B cell (primary cell): ENCODE measurements at regions not wholly inside any gene's neighbourhood (a gene's known extent, or its start where the extent isn't known, plus 50 kb on each side); places are given as distances from the start of the nearest gene placed in this dataset.

Experiments
- ATAC-seq: fragments of 200-7000 bp; cut with Tn5 transposase; one replicate; pipeline ENCODE4 v1.10.0; 2021; ENCODE audit warnings: low read depth, mild to moderate bottlenecking, moderate number of reproducible peaks, moderate library complexity
- CTCF ChIA-PET: fragments of 350-600 bp; sonication (Branson Sonifier 250); formaldehyde crosslinking; loops from one replicate; lab custom pipeline; 2021; ENCODE audit warnings: antibody characterized with exemption, inconsistent platforms; lab: Charles Lee
- POLR2A ChIA-PET: fragments of 350-600 bp; sonication (Branson Sonifier 250); formaldehyde crosslinking; loops from one replicate; lab custom pipeline; 2021; ENCODE audit warnings: antibody characterized with exemption; lab: Charles Lee
- DNase-seq: peaks from one replicate; pipeline ENCODE4 v3.0.0; 2013
- H2AFZ ChIP-seq: 2 replicates; pipeline ENCODE4 v1.6.1; 2012; ENCODE audit warnings: mild to moderate bottlenecking, low read depth, low read length; ENCODE audit not compliant: insufficient read depth, poor library complexity, severe bottlenecking
- H3K27ac ChIP-seq, 2 donors: 1 replicate in 1 of 2; 2 replicates in 1 of 2; pipeline ENCODE4 v1.5.1; 2012 to 2013; ENCODE audit warnings: low read length in 2 of 2, mild to moderate bottlenecking in 2 of 2, moderate library complexity in 1 of 2
- H3K27me3 ChIP-seq, 4 experiments: fragments of 200-600 bp in 1 of 4; sonication (generic) in 1 of 4; replicated peaks in 1 of 4; 1 replicate in 2 of 4; 2 replicates in 2 of 4; pipeline versions ENCODE4 v1.6.1 to v1.7.0; 2013 to 2016; ENCODE audit warnings: low read length in 3 of 4, mild to moderate bottlenecking in 2 of 4, mixed read lengths in 1 of 4, moderate library complexity in 1 of 4; ENCODE audit not compliant: insufficient read depth in 4 of 4, control insufficient read depth in 3 of 4; ENCODE audit errors: control extremely low read depth in 1 of 4
- H3K36me3 ChIP-seq, 2 experiments: replicated peaks in 1 of 2; 1 replicate in 1 of 2; 2 replicates in 1 of 2; pipeline versions ENCODE4 v1.6.1 to v1.7.1; 2013; ENCODE audit warnings: low read length in 1 of 2; ENCODE audit not compliant: insufficient read depth in 2 of 2, control insufficient read depth in 1 of 2; ENCODE audit errors: control extremely low read depth in 1 of 2, extremely low read depth in 1 of 2
- H3K4me1 ChIP-seq, 2 donors: fragments of 200-600 bp in 1 of 2; sonication (generic) in 1 of 2; 1 replicate in 1 of 2; 2 replicates in 1 of 2; pipeline versions ENCODE4 v1.5.1 to v1.6.1; 2013 to 2017; ENCODE audit warnings: low read length in 2 of 2; ENCODE audit not compliant: control insufficient read depth in 2 of 2, insufficient read depth in 2 of 2
- H3K4me2 ChIP-seq: replicated peaks from 2 replicates; pipeline ENCODE3; 2012; ENCODE audit warnings: mild to moderate bottlenecking, low read depth, low read length; ENCODE audit not compliant: poor library complexity, severe bottlenecking
- H3K4me3 ChIP-seq, 5 experiments: fragments of 200-600 bp in 1 of 5; sonication (generic) in 1 of 5; 1 replicate in 3 of 5; 2 replicates in 2 of 5; pipeline versions ENCODE4 v1.5.1 to v1.7.0; 2011 to 2016; ENCODE audit warnings: low read length in 4 of 5, mild to moderate bottlenecking in 4 of 5, low read depth in 2 of 5, control low read depth in 1 of 5, moderate library complexity in 1 of 5; ENCODE audit not compliant: insufficient read depth in 1 of 5; ENCODE audit errors: control extremely low read depth in 1 of 5, extremely low read depth in 1 of 5
- H3K79me2 ChIP-seq: fragments of 200-600 bp; sonication (generic); one replicate; pipeline ENCODE4 v1.6.0; 2016; ENCODE audit warnings: low read length; ENCODE audit not compliant: control insufficient read depth, insufficient read depth
- H3K9ac ChIP-seq: fragments of 200-600 bp; sonication (generic); 2 replicates; pipeline ENCODE4 v1.6.1; 2017; ENCODE audit warnings: mild to moderate bottlenecking, low read length, moderate library complexity
- H3K9me3 ChIP-seq, 3 donors: one replicate each; pipeline versions ENCODE4 v1.6.1 to v1.7.1; 2013; ENCODE audit warnings: low read length in 2 of 3; ENCODE audit not compliant: control insufficient read depth in 2 of 3, insufficient read depth in 1 of 3; ENCODE audit errors: control extremely low read depth in 1 of 3
- H4K20me1 ChIP-seq: 2 replicates; pipeline ENCODE4 v1.6.0; 2012; ENCODE audit warnings: mild to moderate bottlenecking, low read length; ENCODE audit not compliant: insufficient read depth, control insufficient read depth, poor library complexity, severe bottlenecking
- H3K27ac Mint-ChIP-seq: one replicate; pipeline ENCODE4 v1.8.0; 2021; ENCODE audit warnings: mixed read lengths
- H3K27me3 Mint-ChIP-seq: one replicate; pipeline ENCODE4 v1.8.0; 2021; ENCODE audit warnings: mixed read lengths
- H3K4me1 Mint-ChIP-seq: one replicate; pipeline ENCODE4 v1.8.0; 2021; ENCODE audit warnings: mixed read lengths
- H3K4me3 Mint-ChIP-seq: one replicate; pipeline ENCODE4 v1.8.0; 2021; ENCODE audit warnings: mixed read lengths
- H3K9me3 Mint-ChIP-seq: one replicate; pipeline ENCODE4 v1.8.0; 2022; ENCODE audit warnings: mixed read lengths; ENCODE audit not compliant: insufficient read depth
- EZH2 ChIP-seq: IDR thresholded peaks from 2 replicates; pipeline ENCODE4 v1.6.1; 2012; ENCODE audit warnings: borderline replicate concordance, low read depth, mild to moderate bottlenecking, moderate library complexity, low read length; ENCODE audit not compliant: insufficient read depth, poor library complexity, severe bottlenecking
- WGBS: methylation state at CpG from one replicate; pipeline ENCODE4 v1.1.5; 2013; ENCODE audit warnings: missing lambda C conversion rate; ENCODE audit not compliant: insufficient coverage; 5-methylcytosine and 5-hydroxymethylcytosine counted together
- intact Hi-C: fragments of 100-400 bp; cut with micrococcal nuclease; formaldehyde crosslinking; loops from one replicate; pipeline ENCODE4 v1.10.0; 2022
- TF ChIP-seq, protein P1 (sequence below): fragments of 200-600 bp; IDR thresholded peaks from one replicate; pipeline ENCODE4 v1.8.0; 2022; ENCODE audit warnings: antibody characterized with exemption, mild to moderate bottlenecking

DNA sequence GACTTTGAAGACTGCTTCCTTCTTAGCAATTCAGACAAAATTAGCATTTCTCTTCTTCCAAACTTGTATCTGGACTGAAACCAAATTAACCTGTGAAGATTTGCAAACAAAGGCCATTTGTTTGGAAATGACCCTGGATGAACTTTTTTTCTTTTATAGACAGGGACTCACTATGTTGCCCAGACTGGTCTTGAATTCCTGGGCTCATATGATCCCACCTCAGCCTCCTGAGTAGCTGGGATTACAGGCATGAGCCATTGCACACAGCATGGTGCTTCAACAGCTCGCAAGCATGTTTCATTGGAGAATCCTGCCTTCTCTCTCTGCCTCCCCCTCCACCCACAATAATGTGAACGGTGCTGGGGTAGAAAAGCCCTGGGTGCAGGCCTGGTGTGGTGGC lies 170.2 kb downstream of the ARL4C start:
- Histone ChIP-seq H3K9ac (no peak overlapping the region), H3K36me3 (no peaks in the 10 kb centered on the region), H3K27ac (no peak overlapping the region), H3K4me3 (no peak overlapping the region), H2AFZ (no peak overlapping the region), H3K79me2 (no peaks in the 10 kb centered on the region), H3K9me3 (peaks cover 0 to 5% (median 0%) of the 10 kb centered on the region in 3 donors), H3K4me2 (no peak overlapping the region), H4K20me1 (no peaks in the 10 kb centered on the region), H3K4me1 (peaks cover 3 to 4% of the 10 kb centered on the region in 2 donors), H3K27me3 (peaks cover 0 to 4% (median 0%) of the 10 kb centered on the region in 4 experiments)
- intact Hi-C loops: no loop called here
- no CpG with 5 or more reads among the region's 2 CpGs for WGBS
- Mint-ChIP-seq H3K4me1 (peaks cover 11% of the 10 kb centered on the region), H3K27ac (no peak overlapping the region), H3K4me3 (no peak overlapping the region), H3K9me3 (no peaks in the 10 kb centered on the region), H3K27me3 (peaks cover 7% of the 10 kb centered on the region)
- DNase-seq (no peak), ATAC-seq (no peak)
- CTCF ChIA-PET: no interaction called here
- POLR2A ChIA-PET: no interaction called here
- TF ChIP-seq, protein P1, sequence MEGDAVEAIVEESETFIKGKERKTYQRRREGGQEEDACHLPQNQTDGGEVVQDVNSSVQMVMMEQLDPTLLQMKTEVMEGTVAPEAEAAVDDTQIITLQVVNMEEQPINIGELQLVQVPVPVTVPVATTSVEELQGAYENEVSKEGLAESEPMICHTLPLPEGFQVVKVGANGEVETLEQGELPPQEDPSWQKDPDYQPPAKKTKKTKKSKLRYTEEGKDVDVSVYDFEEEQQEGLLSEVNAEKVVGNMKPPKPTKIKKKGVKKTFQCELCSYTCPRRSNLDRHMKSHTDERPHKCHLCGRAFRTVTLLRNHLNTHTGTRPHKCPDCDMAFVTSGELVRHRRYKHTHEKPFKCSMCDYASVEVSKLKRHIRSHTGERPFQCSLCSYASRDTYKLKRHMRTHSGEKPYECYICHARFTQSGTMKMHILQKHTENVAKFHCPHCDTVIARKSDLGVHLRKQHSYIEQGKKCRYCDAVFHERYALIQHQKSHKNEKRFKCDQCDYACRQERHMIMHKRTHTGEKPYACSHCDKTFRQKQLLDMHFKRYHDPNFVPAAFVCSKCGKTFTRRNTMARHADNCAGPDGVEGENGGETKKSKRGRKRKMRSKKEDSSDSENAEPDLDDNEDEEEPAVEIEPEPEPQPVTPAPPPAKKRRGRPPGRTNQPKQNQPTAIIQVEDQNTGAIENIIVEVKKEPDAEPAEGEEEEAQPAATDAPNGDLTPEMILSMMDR: no peak

DNA sequence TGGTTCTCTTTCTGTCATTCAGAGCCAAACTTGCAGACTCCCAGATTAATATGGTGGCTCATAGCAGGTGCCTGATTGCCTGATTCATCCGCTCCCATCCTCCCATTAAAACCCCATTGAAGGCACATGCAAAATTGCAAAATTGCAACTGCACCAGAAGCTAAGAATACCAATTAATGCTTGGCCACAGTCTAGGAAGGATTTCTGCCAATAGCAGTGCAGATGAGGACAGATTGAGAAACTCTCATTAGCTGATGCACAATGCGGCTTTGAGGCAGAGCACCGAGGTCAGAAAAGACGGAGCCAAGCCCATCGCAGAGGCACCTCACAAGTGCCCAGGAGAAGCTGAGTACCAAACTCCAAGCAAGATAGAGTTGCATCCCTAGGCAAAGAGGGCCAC lies 172.8 kb downstream of the ARL4C start:
- ATAC-seq (no peak), DNase-seq (no peak)
- Histone ChIP-seq H3K79me2 (no peaks in the 10 kb centered on the region), H2AFZ (no peak overlapping the region), H3K4me2 (no peak overlapping the region), H3K9me3 (peaks cover 0 to 5% (median 0%) of the 10 kb centered on the region in 3 donors), H3K36me3 (no peaks in the 10 kb centered on the region), H3K4me3 (no peak overlapping the region), H3K9ac (no peak overlapping the region), H4K20me1 (no peaks in the 10 kb centered on the region), H3K27me3 (peaks cover 0 to 9% (median 4%) of the 10 kb centered on the region in 4 experiments), H3K4me1 (peaks cover 2 to 3% of the 10 kb centered on the region in 2 donors), H3K27ac (no peak overlapping the region)
- POLR2A ChIA-PET: no interaction called here
- Mint-ChIP-seq H3K27ac (no peak overlapping the region), H3K4me1 (peaks cover 11% of the 10 kb centered on the region), H3K9me3 (no peaks in the 10 kb centered on the region), H3K27me3 (peaks cover 17% of the 10 kb centered on the region), H3K4me3 (no peak overlapping the region)
- no peak for TF ChIP-seq EZH2
- TF ChIP-seq, protein P1: no peak
- CTCF ChIA-PET: no interaction called here
- intact Hi-C loops: no loop called here
- WGBS: 98% methylated on average over 5 of the region's 5 CpGs
